Testis (tissue), 2 donors: ENCODE measurements at regions not wholly inside any gene's neighbourhood (a gene's known extent, or its start where the extent isn't known, plus 50 kb on each side); places are given as distances from the start of the nearest gene placed in this dataset.

Source experiments
- CTCF ChIP-seq, 3 experiments: fragments of 450-650 bp in 2 of 3; fragments of 200-600 bp in 1 of 3; sonication (generic) in 1 of 3; IDR thresholded peaks; one replicate each; pipeline ENCODE4 v1.5.1; 2016 to 2019; ENCODE audit warnings: antibody characterized with exemption in 3 of 3, mild to moderate bottlenecking in 2 of 3, moderate library complexity in 1 of 3
- POLR2A ChIP-seq: fragments of 450-650 bp; IDR thresholded peaks from one replicate; pipeline ENCODE4 v1.6.1; 2017; ENCODE audit warnings: antibody characterized with exemption, mild to moderate bottlenecking, moderate library complexity

- TF ChIP-seq CTCF (IDR thresholded peaks at IDR 0.05) (no peak), POLR2A (no peak)
These were observed 450.1 kb upstream of the RASGRP1 start for GRCh38 chr15:39014682-39015081.
